ENCODE measurements at regions not wholly inside any gene's neighbourhood (a gene's known extent, or its start where the extent isn't known, plus 50 kb on each side); places are given as distances from the start of the nearest gene placed in this dataset.

- Histone ChIP-seq H3K27me3 (ENCODE audit: control insufficient read depth in 5 of 5, insufficient read depth in 4 of 5, low read length in 5 of 5) (no peaks in the 10 kb centered on the region), H3K9ac (ENCODE audit: low read length in 5 of 5) (no peak overlapping the region), H3K9me3 (ENCODE audit: control insufficient read depth in 5 of 5, low read length in 5 of 5) (no peaks in the 10 kb centered on the region), H3K4me1 (ENCODE audit: control insufficient read depth in 5 of 5, insufficient read depth in 5 of 5, low read length in 5 of 5) (no peaks in the 10 kb centered on the region), H3K4me3 (ENCODE audit: low read depth in 1 of 5, low read length in 5 of 5) (no peak overlapping the region), H3K27ac (ENCODE audit: low read depth, low read length) (no peak overlapping the region), H3K36me3 (ENCODE audit: control insufficient read depth in 5 of 5, insufficient read depth in 5 of 5, low read length in 5 of 5) (no peaks in the 10 kb centered on the region)
These were observed 1421.2 kb upstream of the CELF2 start for GRCh38 chr10:9596368-9596920.

- Histone ChIP-seq H3K9ac (ENCODE audit: low read length in 5 of 5) (no peak overlapping the region), H3K4me1 (ENCODE audit: control insufficient read depth in 5 of 5, insufficient read depth in 5 of 5, low read length in 5 of 5) (no peaks in the 10 kb centered on the region), H3K27me3 (ENCODE audit: control insufficient read depth in 5 of 5, insufficient read depth in 4 of 5, low read length in 5 of 5) (no peaks in the 10 kb centered on the region), H3K9me3 (ENCODE audit: control insufficient read depth in 5 of 5, low read length in 5 of 5) (no peaks in the 10 kb centered on the region), H3K27ac (ENCODE audit: low read depth, low read length) (no peak overlapping the region), H3K4me3 (ENCODE audit: low read depth in 1 of 5, low read length in 5 of 5) (no peak overlapping the region), H3K36me3 (ENCODE audit: control insufficient read depth in 5 of 5, insufficient read depth in 5 of 5, low read length in 5 of 5) (no peaks in the 10 kb centered on the region)
These were observed 1414.7 kb upstream of the CELF2 start for GRCh38 chr10:9602998-9603397.

- H3K4me3 ChIP-seq (ENCODE audit: low read depth in 1 of 5, low read length in 5 of 5) = no peak overlapping the region
- H3K4me1 ChIP-seq (ENCODE audit: control insufficient read depth in 5 of 5, insufficient read depth in 5 of 5, low read length in 5 of 5) = no peaks in the 10 kb centered on the region
- H3K36me3 ChIP-seq (ENCODE audit: control insufficient read depth in 5 of 5, insufficient read depth in 5 of 5, low read length in 5 of 5) = no peaks in the 10 kb centered on the region
- no peaks in the 10 kb centered on the region for H3K27me3 ChIP-seq (ENCODE audit: control insufficient read depth in 5 of 5, insufficient read depth in 4 of 5, low read length in 5 of 5)
- H3K9me3 ChIP-seq (ENCODE audit: control insufficient read depth in 5 of 5, low read length in 5 of 5) = no peaks in the 10 kb centered on the region
- no peak overlapping the region for H3K27ac ChIP-seq (ENCODE audit: low read depth, low read length)
- no peak overlapping the region for H3K9ac ChIP-seq (ENCODE audit: low read length in 5 of 5)
These were observed 1413.7 kb upstream of the CELF2 start for GRCh38 chr10:9603972-9604371.

DNA sequence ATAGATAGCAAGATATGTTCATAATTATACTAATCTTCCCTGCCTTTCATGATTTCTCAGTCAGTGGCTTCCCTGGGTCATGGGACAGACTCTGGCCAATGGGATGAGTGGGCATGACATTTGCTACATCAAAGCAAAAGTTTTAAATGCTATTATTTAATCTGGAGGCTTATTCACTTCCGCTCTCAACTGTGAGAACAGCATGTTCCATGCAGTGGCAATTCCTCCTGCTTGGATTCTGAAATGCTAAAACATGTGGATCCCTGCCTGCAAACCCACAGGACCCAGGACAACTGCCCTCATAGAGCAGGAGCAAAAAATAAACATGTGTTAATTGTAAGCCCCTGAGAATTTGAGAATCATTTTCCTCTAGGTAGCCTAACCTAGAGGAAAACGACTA lies 1412.4 kb upstream of the CELF2 start:
- H3K27ac ChIP-seq (ENCODE audit: low read depth, low read length) = no peak overlapping the region
- H3K4me1 ChIP-seq (ENCODE audit: control insufficient read depth in 5 of 5, insufficient read depth in 5 of 5, low read length in 5 of 5) = no peaks in the 10 kb centered on the region

GRCh38 chr10:9608602-9609001 lies 1409.1 kb upstream of the CELF2 start:
- no peaks in the 10 kb centered on the region for H3K9me3 ChIP-seq (ENCODE audit: control insufficient read depth in 5 of 5, low read length in 5 of 5)
- H3K4me1 ChIP-seq (ENCODE audit: control insufficient read depth in 5 of 5, insufficient read depth in 5 of 5, low read length in 5 of 5) = peaks cover 0 to 5% (median 0%) of the 10 kb centered on the region in 5 donors
- no peak overlapping the region for H3K27ac ChIP-seq (ENCODE audit: low read depth, low read length)
- no peaks in the 10 kb centered on the region for H3K27me3 ChIP-seq (ENCODE audit: control insufficient read depth in 5 of 5, insufficient read depth in 4 of 5, low read length in 5 of 5)
- H3K9ac ChIP-seq (ENCODE audit: low read length in 5 of 5) = no peak overlapping the region
- H3K4me3 ChIP-seq (ENCODE audit: low read depth in 1 of 5, low read length in 5 of 5) = no peak overlapping the region
- no peaks in the 10 kb centered on the region for H3K36me3 ChIP-seq (ENCODE audit: control insufficient read depth in 5 of 5, insufficient read depth in 5 of 5, low read length in 5 of 5)

More for the DNA sequence above, 1412.4 kb upstream of the CELF2 start:
- no peak overlapping the region for H3K9ac ChIP-seq (ENCODE audit: low read length in 5 of 5)
- no peaks in the 10 kb centered on the region for H3K27me3 ChIP-seq (ENCODE audit: control insufficient read depth in 5 of 5, insufficient read depth in 4 of 5, low read length in 5 of 5)
- H3K9me3 ChIP-seq (ENCODE audit: control insufficient read depth in 5 of 5, low read length in 5 of 5) = no peaks in the 10 kb centered on the region
- no peak overlapping the region for H3K4me3 ChIP-seq (ENCODE audit: low read depth in 1 of 5, low read length in 5 of 5)
- no peaks in the 10 kb centered on the region for H3K36me3 ChIP-seq (ENCODE audit: control insufficient read depth in 5 of 5, insufficient read depth in 5 of 5, low read length in 5 of 5)

DNA sequence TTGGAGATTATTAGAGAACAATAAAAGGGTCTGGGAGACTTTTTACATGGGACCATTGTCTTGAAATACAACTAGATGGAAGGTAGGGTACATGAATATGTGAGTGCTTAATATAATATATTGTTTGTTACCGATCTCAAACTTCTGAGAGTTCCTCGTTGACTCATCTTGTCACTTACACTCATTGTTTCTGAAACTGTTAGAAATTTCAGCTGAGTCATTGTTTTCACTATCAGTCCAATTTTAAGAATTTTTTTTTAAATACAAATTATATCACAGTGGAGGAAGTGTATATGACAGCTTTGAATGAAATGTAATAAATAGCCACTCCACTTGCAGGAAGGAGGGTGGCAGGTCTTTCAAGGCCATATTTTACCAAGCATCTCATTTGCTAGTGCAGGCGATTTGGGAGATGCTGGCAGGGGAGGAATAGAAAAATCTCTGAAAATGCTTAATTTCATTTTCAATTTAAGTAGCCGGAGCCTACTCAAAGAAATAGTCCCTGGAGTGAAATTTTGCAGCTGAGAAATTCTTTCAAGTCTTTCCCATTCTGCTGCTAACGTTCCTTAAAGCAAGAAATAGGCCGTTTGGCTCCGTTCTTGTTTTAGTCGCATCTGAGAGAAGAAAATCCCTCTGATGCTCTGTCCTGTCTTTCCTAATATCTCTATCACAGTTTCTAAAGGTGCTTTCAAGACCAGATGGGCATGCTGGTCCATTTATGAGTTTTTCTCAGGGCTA lies 1404.2 kb upstream of the CELF2 start:
- Histone ChIP-seq H3K9ac (ENCODE audit: low read length in 5 of 5) (no peak overlapping the region), H3K27me3 (ENCODE audit: control insufficient read depth in 5 of 5, insufficient read depth in 4 of 5, low read length in 5 of 5) (no peaks in the 10 kb centered on the region), H3K9me3 (ENCODE audit: control insufficient read depth in 5 of 5, low read length in 5 of 5) (no peaks in the 10 kb centered on the region), H3K27ac (ENCODE audit: low read depth, low read length) (no peak overlapping the region), H3K4me3 (ENCODE audit: low read depth in 1 of 5, low read length in 5 of 5) (no peak overlapping the region), H3K4me1 (ENCODE audit: control insufficient read depth in 5 of 5, insufficient read depth in 5 of 5, low read length in 5 of 5) (peaks cover 0 to 7% (median 0%) of the 10 kb centered on the region in 5 donors), H3K36me3 (ENCODE audit: control insufficient read depth in 5 of 5, insufficient read depth in 5 of 5, low read length in 5 of 5) (no peaks in the 10 kb centered on the region)

DNA sequence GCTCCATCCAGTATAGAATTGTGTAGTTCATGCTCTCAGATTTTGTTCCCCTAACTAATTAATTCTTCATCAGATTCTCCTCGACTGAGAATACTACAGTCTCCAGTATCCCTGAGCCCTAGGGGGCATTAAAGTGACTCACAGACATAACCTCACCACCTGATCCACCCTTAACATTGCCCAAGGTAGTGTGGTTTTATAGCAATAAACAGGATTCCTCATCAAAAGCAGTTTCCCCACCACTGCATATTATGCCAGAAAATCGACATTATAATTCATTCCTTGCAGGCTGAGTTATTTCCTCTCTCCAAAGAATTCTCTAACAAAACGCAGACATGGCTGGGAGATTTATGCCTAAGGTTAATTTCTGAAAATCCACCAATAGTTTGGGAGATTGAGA lies 1402.5 kb upstream of the CELF2 start:
- Histone ChIP-seq H3K4me3 (ENCODE audit: low read depth in 1 of 5, low read length in 5 of 5) (no peak overlapping the region), H3K27ac (ENCODE audit: low read depth, low read length) (no peak overlapping the region), H3K9me3 (ENCODE audit: control insufficient read depth in 5 of 5, low read length in 5 of 5) (peaks cover 0 to 6% (median 0%) of the 10 kb centered on the region in 5 donors), H3K4me1 (ENCODE audit: control insufficient read depth in 5 of 5, insufficient read depth in 5 of 5, low read length in 5 of 5) (peaks cover 0 to 7% (median 0%) of the 10 kb centered on the region in 5 donors), H3K27me3 (ENCODE audit: control insufficient read depth in 5 of 5, insufficient read depth in 4 of 5, low read length in 5 of 5) (no peaks in the 10 kb centered on the region), H3K9ac (ENCODE audit: low read length in 5 of 5) (no peak overlapping the region), H3K36me3 (ENCODE audit: control insufficient read depth in 5 of 5, insufficient read depth in 5 of 5, low read length in 5 of 5) (no peaks in the 10 kb centered on the region)

- no peaks in the 10 kb centered on the region for H3K36me3 ChIP-seq (ENCODE audit: control insufficient read depth in 5 of 5, insufficient read depth in 5 of 5, low read length in 5 of 5)
- peaks cover 0 to 2% (median 0%) of the 10 kb centered on the region in 5 donors for H3K4me1 ChIP-seq (ENCODE audit: control insufficient read depth in 5 of 5, insufficient read depth in 5 of 5, low read length in 5 of 5)
- H3K27me3 ChIP-seq (ENCODE audit: control insufficient read depth in 5 of 5, insufficient read depth in 4 of 5, low read length in 5 of 5) = no peaks in the 10 kb centered on the region
- no peak overlapping the region for H3K9ac ChIP-seq (ENCODE audit: low read length in 5 of 5)
- no peak overlapping the region for H3K4me3 ChIP-seq (ENCODE audit: low read depth in 1 of 5, low read length in 5 of 5)
- peaks cover 0 to 9% (median 0%) of the 10 kb centered on the region in 5 donors for H3K9me3 ChIP-seq (ENCODE audit: control insufficient read depth in 5 of 5, low read length in 5 of 5)
- H3K27ac ChIP-seq (ENCODE audit: low read depth, low read length) = no peak overlapping the region
These were observed 1396.5 kb upstream of the CELF2 start for GRCh38 chr10:9621216-9621615.

- no peaks in the 10 kb centered on the region for H3K27me3 ChIP-seq (ENCODE audit: control insufficient read depth in 5 of 5, insufficient read depth in 4 of 5, low read length in 5 of 5)
- peaks cover 0 to 2% (median 0%) of the 10 kb centered on the region in 5 donors for H3K4me1 ChIP-seq (ENCODE audit: control insufficient read depth in 5 of 5, insufficient read depth in 5 of 5, low read length in 5 of 5)
- H3K9me3 ChIP-seq (ENCODE audit: control insufficient read depth in 5 of 5, low read length in 5 of 5) = peaks cover 0 to 5% (median 0%) of the 10 kb centered on the region in 5 donors
- H3K4me3 ChIP-seq (ENCODE audit: low read depth in 1 of 5, low read length in 5 of 5) = no peak overlapping the region
- no peaks in the 10 kb centered on the region for H3K36me3 ChIP-seq (ENCODE audit: control insufficient read depth in 5 of 5, insufficient read depth in 5 of 5, low read length in 5 of 5)
- no peak overlapping the region for H3K27ac ChIP-seq (ENCODE audit: low read depth, low read length)
- H3K9ac ChIP-seq (ENCODE audit: low read length in 5 of 5) = no peak overlapping the region
These were observed 1392.4 kb upstream of the CELF2 start for GRCh38 chr10:9625304-9625703.

GRCh38 chr10:9634466-9634865 lies 1383.2 kb upstream of the CELF2 start:
- Histone ChIP-seq H3K9me3 (ENCODE audit: control insufficient read depth in 5 of 5, low read length in 5 of 5) (peaks cover 0 to 4% (median 0%) of the 10 kb centered on the region in 5 donors), H3K4me3 (ENCODE audit: low read depth in 1 of 5, low read length in 5 of 5) (no peak overlapping the region), H3K27ac (ENCODE audit: low read depth, low read length) (no peak overlapping the region), H3K36me3 (ENCODE audit: control insufficient read depth in 5 of 5, insufficient read depth in 5 of 5, low read length in 5 of 5) (no peaks in the 10 kb centered on the region), H3K27me3 (ENCODE audit: control insufficient read depth in 5 of 5, insufficient read depth in 4 of 5, low read length in 5 of 5) (no peaks in the 10 kb centered on the region), H3K9ac (ENCODE audit: low read length in 5 of 5) (no peak overlapping the region), H3K4me1 (ENCODE audit: control insufficient read depth in 5 of 5, insufficient read depth in 5 of 5, low read length in 5 of 5) (no peaks in the 10 kb centered on the region)
